Transverse colon (tissue), 4 donors: ENCODE measurements at regions not wholly inside any gene's neighbourhood (a gene's known extent, or its start where the extent isn't known, plus 50 kb on each side); places are given as distances from the start of the nearest gene placed in this dataset.

Source experiments
- DNase-seq: peaks from one replicate; pipeline ENCODE4 v3.0.0-alpha.2; 2019
- H3K27ac ChIP-seq, 4 donors: fragments of 200-600 bp; sonication (generic); 2 replicates each; pipeline ENCODE4 v1.5.1; 2016 to 2018; ENCODE audit warnings: inconsistent platforms in 4 of 4
- H3K27me3 ChIP-seq: fragments of 200-600 bp; sonication (generic); 2 replicates; pipeline ENCODE4 v1.5.1; 2017; ENCODE audit warnings: inconsistent platforms
- H3K36me3 ChIP-seq, 4 donors: fragments of 200-600 bp; sonication (generic); 2 replicates each; pipeline ENCODE4 v1.5.1; 2017 to 2019; ENCODE audit warnings: inconsistent platforms in 4 of 4
- H3K4me1 ChIP-seq, 4 donors: fragments of 200-600 bp; sonication (generic); 2 replicates each; pipeline ENCODE4 v1.5.1; 2017 to 2020; ENCODE audit warnings: inconsistent platforms in 4 of 4
- H3K4me3 ChIP-seq, 4 donors: fragments of 200-600 bp; sonication (generic); 1 replicate in 1 of 4; 2 replicates in 3 of 4; pipeline versions ENCODE4 v1.5.1 to v1.6.1; 2017 to 2019; ENCODE audit warnings: inconsistent platforms in 4 of 4
- H3K9me3 ChIP-seq, 2 donors: fragments of 200-600 bp; sonication (generic); 2 replicates each; pipeline ENCODE4 v1.5.1; 2017 to 2019; ENCODE audit warnings: inconsistent platforms in 2 of 2
- EP300 ChIP-seq: sonication (generic); formaldehyde crosslinking; IDR thresholded peaks from one replicate; pipeline ENCODE4 v1.6.1; 2017; ENCODE audit warnings: antibody characterized with exemption, low read depth
- POLR2A ChIP-seq: fragments of 450-650 bp; IDR thresholded peaks from one replicate; pipeline ENCODE4 v1.6.1; 2016; ENCODE audit warnings: antibody characterized with exemption, mild to moderate bottlenecking, moderate library complexity
- POLR2AphosphoS5 ChIP-seq, 3 donors: sonication (generic); formaldehyde crosslinking; IDR thresholded peaks; one replicate each; pipeline ENCODE4 v1.6.1; 2016; ENCODE audit warnings: antibody characterized with exemption in 3 of 3
- WGBS, 2 donors: methylation state at CpG; one replicate each; pipeline ENCODE4 v1.1.5; 2018; ENCODE audit warnings: low coverage in 1 of 2; 5-methylcytosine and 5-hydroxymethylcytosine counted together
- in situ Hi-C, 4 donors: fragments of 200-750 bp; cut with MboI; loops; one replicate each; pipeline versions ENCODE4 v1.15.0 to v1.15.1; 2017; ENCODE audit warnings: low sequenced_read_pairs in 3 of 4, low pct_ligation_motif_present in 1 of 4, low pct_unique_long_range_greater_than_20kb in 1 of 4
- intact Hi-C: fragments of 100-400 bp; cut with DNase I; formaldehyde crosslinking; loops from one replicate; pipeline ENCODE4 v1.15.1; 2023; ENCODE audit warnings: low total_unique reads
- TF ChIP-seq, protein P1 (sequence below), 5 experiments: fragments of 200-600 bp in 3 of 5; fragments of 450-650 bp in 2 of 5; sonication (generic) in 3 of 5; IDR thresholded peaks; 1 replicate in 2 of 5; 2 replicates in 3 of 5; pipeline ENCODE4 v1.5.1; 2016 to 2017; ENCODE audit warnings: antibody characterized with exemption in 5 of 5, inconsistent platforms in 3 of 5, mild to moderate bottlenecking in 2 of 5, moderate library complexity in 1 of 5

DNA sequence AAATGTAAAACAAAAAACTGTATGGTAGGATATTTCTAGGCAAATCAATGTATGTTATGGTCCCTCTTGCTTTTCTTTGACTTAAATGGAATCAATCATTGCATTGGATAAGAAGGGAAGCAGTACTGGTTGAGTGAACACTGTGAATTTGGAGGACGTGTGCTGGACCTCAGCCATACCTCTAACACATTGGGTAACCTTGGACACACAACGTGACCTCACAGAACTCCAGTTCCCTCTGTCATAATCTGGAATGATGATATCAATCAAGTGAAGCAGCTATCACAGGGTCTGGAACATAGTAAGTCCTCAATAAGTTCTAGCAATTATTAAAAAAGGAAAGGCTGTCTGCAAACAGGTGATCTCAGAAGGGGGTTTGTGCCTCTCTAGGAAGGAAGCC is 474.9 kb upstream of the TCF4 start:
- WGBS, 2 donors = 65 to 84% methylated on average over 2 of the region's 2 CpGs
- no peak for DNase-seq
- Histone ChIP-seq H3K27ac (no peak overlapping the region), H3K9me3 (no peaks in the 10 kb centered on the region), H3K27me3 (no peaks in the 10 kb centered on the region), H3K4me3 (no peak overlapping the region), H3K4me1 (no peaks in the 10 kb centered on the region), H3K36me3 (no peaks in the 10 kb centered on the region)
- intact Hi-C loops = no loop called here
- TF ChIP-seq, protein P1, sequence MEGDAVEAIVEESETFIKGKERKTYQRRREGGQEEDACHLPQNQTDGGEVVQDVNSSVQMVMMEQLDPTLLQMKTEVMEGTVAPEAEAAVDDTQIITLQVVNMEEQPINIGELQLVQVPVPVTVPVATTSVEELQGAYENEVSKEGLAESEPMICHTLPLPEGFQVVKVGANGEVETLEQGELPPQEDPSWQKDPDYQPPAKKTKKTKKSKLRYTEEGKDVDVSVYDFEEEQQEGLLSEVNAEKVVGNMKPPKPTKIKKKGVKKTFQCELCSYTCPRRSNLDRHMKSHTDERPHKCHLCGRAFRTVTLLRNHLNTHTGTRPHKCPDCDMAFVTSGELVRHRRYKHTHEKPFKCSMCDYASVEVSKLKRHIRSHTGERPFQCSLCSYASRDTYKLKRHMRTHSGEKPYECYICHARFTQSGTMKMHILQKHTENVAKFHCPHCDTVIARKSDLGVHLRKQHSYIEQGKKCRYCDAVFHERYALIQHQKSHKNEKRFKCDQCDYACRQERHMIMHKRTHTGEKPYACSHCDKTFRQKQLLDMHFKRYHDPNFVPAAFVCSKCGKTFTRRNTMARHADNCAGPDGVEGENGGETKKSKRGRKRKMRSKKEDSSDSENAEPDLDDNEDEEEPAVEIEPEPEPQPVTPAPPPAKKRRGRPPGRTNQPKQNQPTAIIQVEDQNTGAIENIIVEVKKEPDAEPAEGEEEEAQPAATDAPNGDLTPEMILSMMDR (IDR thresholded peaks at IDR 0.05) = no peak
- TF ChIP-seq EP300 = no peak
- TF ChIP-seq POLR2AphosphoS5 (IDR thresholded peaks at IDR 0.05) = no peak
- no peak for TF ChIP-seq POLR2A
- in situ Hi-C loops = no loop called here

DNA sequence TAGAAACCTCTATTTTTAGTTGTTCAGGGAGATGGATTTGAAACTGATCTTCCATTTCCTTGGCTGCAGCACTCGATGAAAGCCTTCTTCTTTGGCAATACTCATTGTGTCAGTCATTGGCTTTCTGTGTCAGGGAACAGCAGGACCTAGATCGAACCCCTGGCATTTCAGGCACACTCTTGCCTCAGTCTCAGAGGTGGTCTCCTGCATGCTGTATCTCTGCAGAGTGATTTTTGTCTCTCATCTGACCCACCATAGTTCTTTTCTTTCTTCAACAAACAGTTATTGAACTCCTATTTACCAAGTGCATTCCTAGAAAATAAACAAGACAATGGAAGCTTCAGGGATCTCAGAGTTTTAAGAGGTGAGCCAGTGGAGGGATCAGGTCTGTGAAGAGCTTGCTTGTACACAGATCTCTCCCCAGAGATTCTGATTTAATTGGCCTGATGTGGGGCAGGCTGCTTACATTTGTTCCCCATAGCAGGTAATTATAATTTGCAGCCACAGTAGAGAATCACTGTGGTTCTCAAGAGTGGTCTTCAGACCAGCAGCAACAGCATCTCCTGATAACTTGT is 473.1 kb upstream of the TCF4 start:
- DNase-seq = no peak
- no peak overlapping the region for H3K4me3 ChIP-seq
- no peaks in the 10 kb centered on the region for H3K36me3 ChIP-seq
- H3K9me3 ChIP-seq = no peaks in the 10 kb centered on the region
- WGBS, 2 donors = 44 to 50% methylated on average over 2 of the region's 2 CpGs
- no peak overlapping the region for H3K27ac ChIP-seq
- no peaks in the 10 kb centered on the region for H3K4me1 ChIP-seq
- intact Hi-C loops (no loop called here), in situ Hi-C loops (no loop called here)
- TF ChIP-seq, protein P1 (IDR thresholded peaks at IDR 0.05) = no peak
- TF ChIP-seq POLR2A = no peak
- TF ChIP-seq POLR2AphosphoS5 (IDR thresholded peaks at IDR 0.05) = no peak
- no peak for TF ChIP-seq EP300
- no peaks in the 10 kb centered on the region for H3K27me3 ChIP-seq

DNA sequence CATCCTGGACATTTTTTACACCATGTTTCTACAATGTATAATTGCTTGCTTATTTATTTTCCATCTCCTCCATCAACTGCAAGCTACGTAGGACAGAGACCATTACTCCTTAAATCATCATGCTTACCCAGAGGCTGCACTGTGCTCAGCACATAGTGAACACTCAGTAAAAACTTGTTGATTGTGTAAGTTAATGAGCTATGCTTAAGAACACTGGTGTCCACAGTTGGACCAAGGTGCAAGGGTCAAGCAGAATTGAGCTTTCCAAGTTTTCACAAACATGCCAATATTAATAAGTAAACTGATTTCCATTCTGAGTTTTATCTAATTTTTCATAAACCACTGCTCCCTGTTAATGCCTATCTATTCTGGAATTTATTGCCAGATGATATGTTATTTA is 464.2 kb upstream of the TCF4 start:
- 73 to 86% methylated on average over 1 of the region's 1 CpG for WGBS, 2 donors
- intact Hi-C loops (no loop called here), in situ Hi-C loops (no loop called here)
- no peak overlapping the region for H3K27ac ChIP-seq
- no peaks in the 10 kb centered on the region for H3K4me1 ChIP-seq
- TF ChIP-seq POLR2AphosphoS5 (IDR thresholded peaks at IDR 0.05) = no peak
- no peak for TF ChIP-seq EP300
- TF ChIP-seq POLR2A = no peak
- TF ChIP-seq, protein P1 (IDR thresholded peaks at IDR 0.05) = no peak
- H3K36me3 ChIP-seq = no peaks in the 10 kb centered on the region
- H3K9me3 ChIP-seq = peaks cover 10 to 14% of the 10 kb centered on the region in 2 donors
- no peak for DNase-seq
- H3K27me3 ChIP-seq = no peaks in the 10 kb centered on the region
- no peak overlapping the region for H3K4me3 ChIP-seq

DNA sequence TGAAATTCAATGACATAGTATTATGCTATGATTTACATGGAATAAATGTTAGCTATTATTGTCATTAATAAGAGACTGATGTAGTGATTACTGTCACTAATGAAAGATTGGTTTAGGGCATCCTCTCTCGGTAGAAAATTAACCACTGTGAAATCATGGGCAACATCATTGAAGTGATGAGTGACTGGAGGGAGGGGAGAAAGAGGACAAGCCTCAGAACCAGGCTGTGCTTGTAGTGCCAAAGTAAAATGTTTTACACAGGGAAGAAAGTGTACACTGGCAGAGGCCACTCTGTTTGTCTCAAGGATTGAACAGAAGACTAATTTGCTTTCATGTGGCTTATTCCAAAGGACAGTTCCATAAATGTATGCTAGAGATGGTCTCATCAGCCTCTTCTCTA is 456.2 kb upstream of the TCF4 start:
- TF ChIP-seq POLR2A (no peak), EP300 (no peak), POLR2AphosphoS5 (IDR thresholded peaks at IDR 0.05) (no peak)
- TF ChIP-seq, protein P1 (IDR thresholded peaks at IDR 0.05) = no peak
- DNase-seq = no peak
- H3K27ac ChIP-seq = no peak overlapping the region
- in situ Hi-C loops = no loop called here
- H3K36me3 ChIP-seq = no peaks in the 10 kb centered on the region
- 67 to 72% methylated on average over 1 of the region's 1 CpG for WGBS, 2 donors
- intact Hi-C loops = no loop called here
- no peaks in the 10 kb centered on the region for H3K27me3 ChIP-seq
- H3K4me1 ChIP-seq = no peaks in the 10 kb centered on the region
- H3K9me3 ChIP-seq = peaks cover 10 to 14% of the 10 kb centered on the region in 2 donors
- no peak overlapping the region for H3K4me3 ChIP-seq
